CD4-positive, alpha-beta memory T cell (primary cell): ENCODE measurements at regions not wholly inside any gene's neighbourhood (a gene's known extent, or its start where the extent isn't known, plus 50 kb on each side); places are given as distances from the start of the nearest gene placed in this dataset.
"Not testable (repeated sequence)": the region's sequence is repeated elsewhere in the genome, so short reads cannot be mapped to it uniquely, and the experiment has no call there.

ENCODE experiments used
- CTCF ChIA-PET: fragments of 350-600 bp; sonication (Branson Sonifier 250); formaldehyde crosslinking; loops from one replicate; lab custom pipeline; 2021; ENCODE audit warnings: inconsistent platforms; ENCODE audit not compliant: partially characterized antibody; lab: Charles Lee
- POLR2A ChIA-PET: fragments of 350-600 bp; sonication (Branson Sonifier 250); formaldehyde crosslinking; loops from one replicate; lab custom pipeline; 2021; ENCODE audit not compliant: partially characterized antibody; lab: Charles Lee
- DNase-seq, 5 donors: peaks; one replicate each; pipeline versions ENCODE4 v3.0.0 to v3.0.0-alpha.2; 2020 to 2022; ENCODE audit warnings: mixed read lengths in 1 of 5
- H3K27ac ChIP-seq: one replicate; pipeline ENCODE4 v1.7.0; 2013; ENCODE audit warnings: low read depth, low read length
- H3K27me3 ChIP-seq: 2 replicates; pipeline ENCODE4 v1.7.0; 2013; ENCODE audit warnings: mild to moderate bottlenecking, low read length, moderate library complexity; ENCODE audit not compliant: insufficient read depth
- H3K36me3 ChIP-seq: 2 replicates; pipeline ENCODE4 v1.7.0; 2013; ENCODE audit warnings: mild to moderate bottlenecking, low read length, moderate library complexity; ENCODE audit not compliant: insufficient read depth
- H3K4me1 ChIP-seq: 2 replicates; pipeline ENCODE4 v1.7.0; 2013; ENCODE audit warnings: mild to moderate bottlenecking, low read length, moderate library complexity; ENCODE audit not compliant: insufficient read depth
- H3K4me3 ChIP-seq, 2 donors: one replicate each; pipeline ENCODE4 v1.7.0; 2013; ENCODE audit warnings: low read length in 2 of 2, mild to moderate bottlenecking in 1 of 2
- H3K9me3 ChIP-seq, 2 donors: one replicate each; pipeline ENCODE4 v1.7.0; 2013; ENCODE audit warnings: low read length in 2 of 2, control low read depth in 1 of 2; ENCODE audit not compliant: control insufficient read depth in 1 of 2
- H3K27ac Mint-ChIP-seq, 7 donors: one replicate each; pipeline ENCODE4 v1.8.0; 2020 to 2021; ENCODE audit warnings: mixed read lengths in 7 of 7, mild to moderate bottlenecking in 6 of 7, inconsistent platforms in 3 of 7, moderate library complexity in 3 of 7
- H3K27me3 Mint-ChIP-seq, 2 donors: one replicate each; pipeline ENCODE4 v1.8.0; 2020 to 2021; ENCODE audit warnings: mixed read lengths in 2 of 2
- H3K36me3 Mint-ChIP-seq, 2 donors: one replicate each; pipeline ENCODE4 v1.8.0; 2020 to 2021; ENCODE audit warnings: mixed read lengths in 2 of 2, inconsistent platforms in 1 of 2, mild to moderate bottlenecking in 1 of 2
- H3K4me1 Mint-ChIP-seq, 4 donors: one replicate each; pipeline ENCODE4 v1.8.0; 2020 to 2021; ENCODE audit warnings: mixed read lengths in 4 of 4, mild to moderate bottlenecking in 1 of 4
- H3K4me3 Mint-ChIP-seq, 8 donors: one replicate each; pipeline ENCODE4 v1.8.0; 2020 to 2021; ENCODE audit warnings: mixed read lengths in 8 of 8, mild to moderate bottlenecking in 7 of 8, moderate library complexity in 6 of 8, inconsistent platforms in 3 of 8
- H3K9me3 Mint-ChIP-seq, 8 donors: one replicate each; pipeline ENCODE4 v1.8.0; 2020 to 2021; ENCODE audit warnings: mixed read lengths in 8 of 8, mild to moderate bottlenecking in 5 of 8, inconsistent platforms in 3 of 8, moderate library complexity in 1 of 8
- intact Hi-C: fragments of 100-400 bp; cut with micrococcal nuclease; formaldehyde crosslinking; loops from one replicate; pipeline ENCODE4 v1.15.1; 2023

DNA sequence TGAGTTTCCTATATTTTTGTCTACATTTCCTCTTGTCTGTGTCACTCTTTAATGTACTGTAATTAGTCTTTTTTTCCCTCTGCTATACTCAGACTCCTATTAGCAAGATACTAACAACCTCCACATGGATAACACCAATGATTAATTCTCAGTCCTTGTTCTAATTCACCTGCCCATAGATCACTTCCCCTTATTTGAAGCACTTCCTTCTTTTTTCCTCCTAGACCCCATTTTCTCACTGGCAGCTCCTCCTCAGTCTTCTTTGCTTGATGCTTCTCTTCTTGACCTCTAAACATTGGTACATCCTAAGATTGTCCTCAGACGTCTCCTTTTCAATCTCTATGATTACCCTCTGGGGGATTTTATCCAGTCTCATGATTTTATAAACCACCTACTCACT lies 98.2 kb upstream of the IMMP2L start:
- H3K9me3 Mint-ChIP-seq: peaks cover 0 to 4% (median 0%) of the 10 kb centered on the region in 8 donors
- CTCF ChIA-PET: no interaction called here
- H3K4me3 Mint-ChIP-seq: no peak overlapping the region
- H3K4me1 Mint-ChIP-seq: peaks cover 0 to 1% (median 0%) of the 10 kb centered on the region in 4 donors
- Histone ChIP-seq H3K27ac (no peak overlapping the region), H3K4me3 (no peak overlapping the region), H3K27me3 (no peaks in the 10 kb centered on the region), H3K36me3 (no peaks in the 10 kb centered on the region), H3K9me3 (no peaks in the 10 kb centered on the region), H3K4me1 (no peaks in the 10 kb centered on the region)
- H3K36me3 Mint-ChIP-seq: no peaks in the 10 kb centered on the region
- intact Hi-C loops: no loop called here
- H3K27ac Mint-ChIP-seq: no peak overlapping the region
- peaks cover 0 to 2% of the 10 kb centered on the region in 2 donors for H3K27me3 Mint-ChIP-seq
- no peak for DNase-seq
- POLR2A ChIA-PET: no interaction called here

DNA sequence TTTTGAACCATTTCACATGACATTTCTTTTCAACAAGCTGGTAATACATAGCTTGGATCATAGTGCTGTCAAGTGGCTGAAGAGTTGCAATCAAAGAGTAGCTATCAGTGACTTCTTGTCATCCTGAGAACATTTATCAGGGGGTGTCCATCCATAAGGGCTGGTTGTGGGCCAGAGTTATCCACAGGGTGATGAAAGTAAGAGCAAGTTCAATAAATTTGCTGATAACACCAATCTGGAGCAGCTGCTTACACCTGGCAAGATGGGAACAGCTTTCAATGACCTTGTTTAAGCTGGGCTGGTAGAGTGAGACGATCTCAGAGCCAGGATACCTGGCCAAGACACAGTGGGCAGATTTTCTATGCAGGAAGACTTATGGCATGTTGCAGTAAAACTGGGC lies 96.3 kb upstream of the IMMP2L start:
- Histone ChIP-seq H3K27me3 (no peaks in the 10 kb centered on the region), H3K27ac (no peak overlapping the region), H3K4me3 (no peak overlapping the region), H3K36me3 (no peaks in the 10 kb centered on the region), H3K9me3 (no peaks in the 10 kb centered on the region), H3K4me1 (no peaks in the 10 kb centered on the region)
- ChIA-PET CTCF (no interaction called here), POLR2A (no interaction called here)
- Mint-ChIP-seq H3K27me3 (peaks cover 1 to 4% of the 10 kb centered on the region in 2 donors), H3K27ac (no peak overlapping the region), H3K4me1 (peaks cover 0 to 1% (median 0%) of the 10 kb centered on the region in 4 donors), H3K4me3 (no peak overlapping the region), H3K36me3 (no peaks in the 10 kb centered on the region), H3K9me3 (peaks cover 0 to 4% (median 0%) of the 10 kb centered on the region in 8 donors)
- intact Hi-C loops: no loop called here
- no peak for DNase-seq

DNA sequence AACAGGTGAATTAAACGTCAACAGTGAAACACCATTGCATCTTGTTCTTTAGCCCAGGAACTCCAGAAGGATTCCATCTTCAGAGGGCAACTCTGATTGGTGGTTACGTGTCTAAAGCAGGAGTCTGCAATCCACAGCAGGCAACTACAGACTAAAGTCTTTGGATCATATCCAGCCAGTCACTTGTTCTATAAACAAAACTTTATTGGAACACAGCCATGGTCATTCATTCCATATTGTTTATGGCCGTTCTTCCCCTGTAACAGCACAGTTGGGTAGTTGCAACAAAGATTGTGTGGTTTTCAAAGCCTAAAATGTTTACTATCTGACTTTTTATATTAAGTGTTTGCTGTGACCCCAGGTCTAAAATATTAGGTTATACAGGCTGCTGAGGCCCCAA lies 94.7 kb upstream of the IMMP2L start:
- Mint-ChIP-seq H3K9me3 (peaks cover 0 to 6% (median 0%) of the 10 kb centered on the region in 8 donors), H3K27ac (no peak overlapping the region), H3K27me3 (peaks cover 3 to 9% of the 10 kb centered on the region in 2 donors), H3K36me3 (no peaks in the 10 kb centered on the region), H3K4me1 (peaks cover 0 to 1% (median 0%) of the 10 kb centered on the region in 4 donors), H3K4me3 (no peak overlapping the region)
- CTCF ChIA-PET: no interaction called here
- no peaks in the 10 kb centered on the region for H3K36me3 ChIP-seq
- H3K27me3 ChIP-seq: no peaks in the 10 kb centered on the region
- no peak for DNase-seq
- POLR2A ChIA-PET: no interaction called here
- no peak overlapping the region for H3K4me3 ChIP-seq
- H3K4me1 ChIP-seq: no peaks in the 10 kb centered on the region
- intact Hi-C loops: no loop called here
- H3K27ac ChIP-seq: no peak overlapping the region
- no peaks in the 10 kb centered on the region for H3K9me3 ChIP-seq

DNA sequence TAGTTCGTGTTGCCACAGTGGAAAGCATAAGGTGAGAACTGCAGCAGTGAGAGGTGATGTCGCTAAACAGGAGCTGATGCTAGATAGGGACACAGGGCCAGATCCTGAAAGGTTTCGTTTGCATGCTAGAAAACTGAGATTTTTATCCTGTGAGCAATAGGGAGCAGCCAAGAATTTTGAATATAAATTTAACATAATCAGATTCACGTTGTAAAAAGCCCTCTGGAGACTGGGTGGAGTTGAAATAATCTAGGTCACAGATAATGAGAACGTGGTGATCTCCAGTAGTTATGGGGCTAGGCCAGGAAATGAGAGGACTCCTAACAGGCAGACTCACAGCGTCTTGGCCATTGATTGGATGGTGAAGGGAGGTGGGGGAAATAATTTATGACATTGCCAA lies 92.1 kb upstream of the IMMP2L start:
- intact Hi-C loops: no loop called here
- Mint-ChIP-seq H3K36me3 (no peaks in the 10 kb centered on the region), H3K4me3 (no peak overlapping the region), H3K27ac (no peak overlapping the region), H3K9me3 (peaks cover 0 to 5% (median 0%) of the 10 kb centered on the region in 8 donors), H3K4me1 (peaks cover 0 to 1% (median 0%) of the 10 kb centered on the region in 4 donors), H3K27me3 (peaks cover 3 to 9% of the 10 kb centered on the region in 2 donors)
- DNase-seq: no peak
- Histone ChIP-seq H3K4me1 (no peaks in the 10 kb centered on the region), H3K9me3 (no peaks in the 10 kb centered on the region), H3K27ac (no peak overlapping the region), H3K36me3 (no peaks in the 10 kb centered on the region), H3K4me3 (no peak overlapping the region), H3K27me3 (no peaks in the 10 kb centered on the region)
- CTCF ChIA-PET: no interaction called here
- POLR2A ChIA-PET: no interaction called here

DNA sequence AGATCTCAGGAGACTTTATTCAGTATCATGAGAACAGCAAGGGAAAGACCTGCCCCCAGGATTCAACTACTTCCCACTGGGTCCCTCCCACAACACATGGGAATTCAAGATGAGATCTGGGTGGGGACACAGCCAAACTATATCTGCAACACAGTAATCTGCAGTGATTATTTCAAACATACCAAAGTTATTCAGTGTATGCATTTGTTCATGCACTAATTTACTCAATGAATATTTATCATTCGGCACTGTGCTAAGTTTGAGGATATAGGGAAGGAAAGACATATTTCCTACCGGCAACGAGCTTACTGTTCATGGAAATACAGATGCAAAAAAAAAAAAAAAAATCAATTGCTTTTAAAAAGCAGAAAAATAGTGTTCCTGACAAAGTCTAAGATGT lies 91.6 kb upstream of the IMMP2L start:
- no peaks in the 10 kb centered on the region for H3K9me3 ChIP-seq
- POLR2A ChIA-PET: no interaction called here
- no peaks in the 10 kb centered on the region for H3K36me3 ChIP-seq

DNA sequence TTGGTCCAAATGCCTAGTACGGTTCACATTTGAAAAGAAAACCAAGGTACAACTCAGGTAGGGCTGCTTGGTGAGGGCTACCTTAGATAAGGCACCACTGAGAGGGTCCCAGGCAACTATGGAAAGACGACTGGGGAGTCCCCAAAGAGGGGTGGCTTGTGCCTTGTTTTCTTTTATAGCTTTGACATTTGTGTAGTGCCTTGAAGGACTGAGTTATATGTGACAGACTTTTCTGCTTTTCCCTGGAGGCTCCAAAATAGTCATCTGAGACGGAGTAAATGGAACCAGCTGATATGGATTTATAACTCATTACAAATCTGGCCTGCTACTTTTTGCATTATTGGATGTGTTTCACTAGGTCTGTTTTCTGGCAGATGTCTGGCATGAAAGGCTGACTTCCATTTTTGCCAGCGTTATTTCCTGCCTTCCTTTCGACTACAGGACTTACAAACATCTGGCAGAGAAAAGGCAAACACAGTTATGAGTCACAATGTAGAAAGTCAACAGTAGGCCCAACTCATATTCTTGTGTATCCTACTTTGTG lies 88.2 kb upstream of the IMMP2L start:
- CTCF ChIA-PET: no interaction called here
- POLR2A ChIA-PET: no interaction called here
- Histone ChIP-seq H3K36me3 (no peaks in the 10 kb centered on the region), H3K4me1 (no peaks in the 10 kb centered on the region), H3K9me3 (no peaks in the 10 kb centered on the region), H3K4me3 (no peak overlapping the region), H3K27me3 (no peaks in the 10 kb centered on the region), H3K27ac (no peak overlapping the region)
- H3K4me1 Mint-ChIP-seq: no peaks in the 10 kb centered on the region
- H3K36me3 Mint-ChIP-seq: no peaks in the 10 kb centered on the region
- H3K4me3 Mint-ChIP-seq: no peak overlapping the region
- H3K27ac Mint-ChIP-seq: no peak overlapping the region
- H3K9me3 Mint-ChIP-seq: peaks cover 0 to 5% (median 0%) of the 10 kb centered on the region in 8 donors
- H3K27me3 Mint-ChIP-seq: peaks cover 3 to 9% of the 10 kb centered on the region in 2 donors
- no peak for DNase-seq
- intact Hi-C loops: no loop called here

More for the DNA sequence above, 91.6 kb upstream of the IMMP2L start:
- Histone ChIP-seq H3K27me3 (no peaks in the 10 kb centered on the region), H3K27ac (no peak overlapping the region), H3K4me1 (no peaks in the 10 kb centered on the region), H3K4me3 (no peak overlapping the region)
- H3K36me3 Mint-ChIP-seq: no peaks in the 10 kb centered on the region
- CTCF ChIA-PET: no interaction called here
- H3K27ac Mint-ChIP-seq: no peak overlapping the region
- H3K4me1 Mint-ChIP-seq: peaks cover 0 to 1% (median 0%) of the 10 kb centered on the region in 4 donors
- no peak for DNase-seq
- peaks cover 3 to 9% of the 10 kb centered on the region in 2 donors for H3K27me3 Mint-ChIP-seq
- peaks cover 0 to 5% (median 0%) of the 10 kb centered on the region in 8 donors for H3K9me3 Mint-ChIP-seq
- H3K4me3 Mint-ChIP-seq: no peak overlapping the region
- intact Hi-C loops: no loop called here

DNA sequence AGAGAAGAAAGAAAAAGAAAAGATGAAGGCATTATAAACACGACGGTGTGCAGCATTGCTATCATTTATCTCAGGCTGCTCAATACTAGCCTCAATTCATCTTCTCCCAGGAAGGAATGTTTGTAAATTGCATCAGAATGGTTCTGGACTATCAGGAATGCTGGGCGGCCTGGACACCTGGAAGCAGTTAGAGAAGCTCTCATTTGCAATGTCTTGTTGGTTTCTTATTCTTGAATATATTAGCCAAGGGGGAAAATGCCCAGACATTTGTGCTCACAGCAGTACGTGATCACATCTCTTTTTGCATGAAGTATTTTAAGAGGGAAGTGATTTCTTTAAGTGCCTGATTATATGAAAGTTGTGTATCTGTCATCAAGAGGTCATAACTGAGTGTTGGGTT lies 85.6 kb upstream of the IMMP2L start:
- Mint-ChIP-seq H3K36me3 (no peaks in the 10 kb centered on the region), H3K9me3 (peaks cover 0 to 3% (median 0%) of the 10 kb centered on the region in 8 donors), H3K4me3 (no peak overlapping the region), H3K27me3 (peaks cover 2 to 3% of the 10 kb centered on the region in 2 donors), H3K4me1 (no peaks in the 10 kb centered on the region), H3K27ac (no peak overlapping the region)
- Histone ChIP-seq H3K36me3 (no peaks in the 10 kb centered on the region), H3K4me1 (no peaks in the 10 kb centered on the region), H3K27ac (no peak overlapping the region), H3K9me3 (no peaks in the 10 kb centered on the region), H3K4me3 (no peak overlapping the region), H3K27me3 (no peaks in the 10 kb centered on the region)
- POLR2A ChIA-PET: no interaction called here
- CTCF ChIA-PET: no interaction called here
- intact Hi-C loops: no loop called here
- DNase-seq: no peak

DNA sequence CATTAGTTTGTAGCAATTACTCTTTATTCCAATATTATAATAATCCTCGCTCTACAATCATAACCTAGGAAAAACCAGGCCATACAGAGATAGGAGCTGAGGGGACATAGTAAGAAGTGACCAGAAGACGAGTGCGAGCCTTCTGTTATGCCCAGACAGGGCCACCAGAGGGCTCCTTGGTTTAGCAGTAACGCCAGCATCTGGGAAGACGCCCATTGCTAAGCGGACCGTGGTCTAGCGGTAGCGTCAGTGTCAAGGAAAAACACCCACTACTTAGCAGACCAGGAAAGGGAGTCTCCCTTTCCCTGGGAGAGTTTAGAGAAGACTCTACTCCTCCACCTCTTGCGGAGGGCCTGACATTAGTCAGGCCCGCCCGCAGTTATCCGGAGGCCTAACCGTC lies 82.3 kb upstream of the IMMP2L start:
- H3K4me3 ChIP-seq, H3K27me3 Mint-ChIP-seq, H3K27me3 ChIP-seq, H3K9me3 ChIP-seq, DNase-seq, H3K4me1 Mint-ChIP-seq, POLR2A ChIA-PET, H3K27ac ChIP-seq, H3K36me3 ChIP-seq, intact Hi-C loops, H3K36me3 Mint-ChIP-seq, H3K4me1 ChIP-seq, H3K9me3 Mint-ChIP-seq, H3K27ac Mint-ChIP-seq, CTCF ChIA-PET, H3K4me3 Mint-ChIP-seq: not testable (repeated sequence)
